Fibroblast of peridontal ligament (primary cell): ENCODE measurements at regions not wholly inside any gene's neighbourhood (a gene's known extent, or its start where the extent isn't known, plus 50 kb on each side); places are given as distances from the start of the nearest gene placed in this dataset.
"Not testable (repeated sequence)": the region's sequence is repeated elsewhere in the genome, so short reads cannot be mapped to it uniquely, and the experiment has no call there.

ENCODE experiments used
- DNase-seq: peaks from one replicate; pipeline ENCODE4 v3.0.0-alpha.2; 2010; ENCODE audit errors: extremely low read depth

DNA sequence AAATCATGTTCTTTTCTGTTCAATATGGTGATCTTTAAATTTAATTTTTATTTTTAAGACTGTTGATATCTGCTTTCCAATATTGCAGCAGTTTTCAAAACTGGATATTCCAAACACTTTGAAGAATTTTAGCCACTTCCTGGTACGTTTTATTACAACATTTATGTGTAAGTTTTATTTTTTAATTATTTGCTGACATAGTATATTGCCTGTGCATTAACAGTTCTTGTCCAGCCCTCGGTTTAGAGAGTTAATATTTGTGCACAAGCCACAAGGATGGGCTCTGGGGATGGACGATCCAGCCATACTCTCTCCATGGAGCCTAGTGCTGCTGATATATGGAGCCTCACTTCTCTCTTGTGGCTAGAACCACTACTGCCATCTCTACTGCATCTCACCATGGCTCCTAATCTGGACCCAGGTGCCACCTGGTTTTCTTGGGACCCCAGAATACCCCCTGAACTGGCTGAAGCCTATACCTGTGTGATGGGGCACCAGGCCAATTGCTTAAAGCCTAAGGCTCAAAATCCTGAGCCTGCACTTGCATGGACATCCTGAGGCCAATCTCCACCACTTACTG, 262.5 kb downstream of the RASSF9 start:
- no peak for DNase-seq

- DNase-seq, result no peak
Measured at GRCh38 chr12:85574291-85574690, 261.9 kb downstream of the RASSF9 start.

- DNase-seq, result peak; percentile 70
Measured at GRCh38 chr12:85575120-85576096, 260.8 kb downstream of the RASSF9 start.

- no peak for DNase-seq
Measured at GRCh38 chr12:85580562-85581168, 255.5 kb downstream of the RASSF9 start.

GRCh38 chr12:85587158-85587557, 249.1 kb downstream of the RASSF9 start:
- no peak for DNase-seq

DNA sequence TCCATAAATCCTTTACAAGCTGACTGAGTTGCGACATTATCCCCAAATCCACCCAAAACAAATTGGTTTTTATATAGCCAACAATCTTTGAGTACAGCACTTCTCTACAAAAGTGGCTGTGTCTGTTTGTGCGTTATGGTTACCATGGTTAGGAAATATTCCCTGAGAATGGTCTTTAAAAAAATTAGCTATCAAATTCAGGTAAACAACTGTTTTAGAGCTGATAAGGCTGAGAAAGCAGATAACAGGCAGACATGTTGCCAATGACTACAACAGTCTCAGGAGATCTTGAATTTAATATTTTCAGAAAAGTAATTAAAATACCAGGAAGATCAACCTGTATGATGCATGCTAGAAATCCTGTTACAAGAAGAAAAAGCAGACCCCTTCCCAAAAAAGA, 248.0 kb downstream of the RASSF9 start:
- no peak for DNase-seq

GRCh38 chr12:85600841-85601240, 235.4 kb downstream of the RASSF9 start:
- DNase-seq, result no peak

- no peak for DNase-seq
Measured at GRCh38 chr12:85603556-85603955, 232.7 kb downstream of the RASSF9 start.

- DNase-seq, result no peak
Measured at GRCh38 chr12:85606455-85606854, 229.8 kb downstream of the RASSF9 start.

DNA sequence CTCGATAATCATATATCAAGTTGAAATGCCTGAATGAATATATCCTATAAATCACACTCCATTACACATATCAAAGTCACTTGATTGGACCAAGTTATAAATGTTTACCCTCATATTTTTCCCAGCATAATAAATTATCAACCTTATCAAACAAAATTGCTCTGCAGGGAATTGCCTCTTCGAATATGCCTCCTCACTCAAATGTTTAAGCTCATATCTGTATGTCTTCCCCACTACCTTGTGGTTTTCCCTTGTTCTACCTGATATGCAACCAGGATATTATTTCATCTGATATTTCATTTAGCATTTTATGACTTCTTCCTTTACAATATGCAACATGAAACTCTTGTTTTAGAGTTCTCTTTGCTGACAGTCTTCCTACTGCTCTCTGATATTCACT, 226.4 kb downstream of the RASSF9 start:
- DNase-seq, result no peak

DNA sequence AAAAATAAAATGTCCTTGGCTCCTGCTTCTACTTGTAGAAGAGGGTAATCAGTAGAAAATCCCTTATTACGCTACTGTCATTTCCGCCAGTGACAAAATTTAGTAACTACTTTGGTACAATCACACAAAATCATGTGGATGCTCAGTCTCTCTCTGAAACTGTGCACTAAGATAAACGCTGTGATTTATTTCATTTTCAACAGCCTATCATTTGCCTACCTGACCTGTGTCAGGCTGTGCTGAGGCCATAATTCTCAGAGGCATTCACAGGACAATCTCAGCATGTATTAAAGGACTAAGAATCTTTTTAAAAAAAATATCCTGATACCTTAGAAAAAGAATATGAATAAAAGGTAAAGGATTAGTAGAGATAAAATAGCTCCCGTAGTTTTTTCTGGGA, 226.0 kb downstream of the RASSF9 start:
- no peak for DNase-seq

DNA sequence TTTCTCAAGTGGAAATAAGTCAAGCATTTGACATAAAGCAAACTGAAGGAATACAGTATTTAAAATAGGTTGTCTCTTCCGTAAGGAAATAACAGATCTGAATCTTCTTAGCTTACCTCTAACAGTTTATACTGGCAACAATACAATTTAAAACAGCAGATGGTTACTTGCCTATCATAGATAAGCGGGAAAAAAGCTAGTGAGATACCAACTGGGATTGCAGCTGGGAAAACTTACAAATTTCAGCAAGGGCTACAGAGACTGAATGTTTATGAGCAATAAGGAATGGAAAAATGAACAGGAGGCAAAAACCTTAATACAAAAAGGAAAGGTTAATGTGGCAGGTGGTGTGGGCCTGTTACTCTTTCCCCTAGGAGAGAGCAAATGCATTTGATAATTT, 220.0 kb downstream of the RASSF9 start:
- no peak for DNase-seq

- no peak for DNase-seq
Measured at GRCh38 chr12:85617307-85618091, 218.7 kb downstream of the RASSF9 start.

DNA sequence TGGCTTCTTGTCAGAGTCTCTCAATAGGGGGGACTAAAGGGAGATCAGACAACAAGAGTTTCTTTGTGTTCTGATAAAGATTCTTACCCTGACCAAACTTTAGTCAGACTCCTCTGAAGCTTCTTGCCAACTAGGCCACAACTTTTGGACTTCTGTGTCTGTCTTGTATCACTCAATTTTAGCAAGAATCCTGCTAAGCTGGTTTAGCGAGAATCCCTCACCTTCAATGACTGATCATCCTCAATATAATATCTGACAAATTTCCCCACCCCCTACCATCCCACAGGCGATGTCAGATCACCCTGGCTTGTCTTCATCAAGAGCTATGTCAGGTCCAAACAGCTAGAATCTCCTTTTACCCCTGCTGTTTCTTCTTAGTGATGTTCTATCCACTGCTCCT, 215.2 kb downstream of the RASSF9 start:
- DNase-seq, result no peak

DNA sequence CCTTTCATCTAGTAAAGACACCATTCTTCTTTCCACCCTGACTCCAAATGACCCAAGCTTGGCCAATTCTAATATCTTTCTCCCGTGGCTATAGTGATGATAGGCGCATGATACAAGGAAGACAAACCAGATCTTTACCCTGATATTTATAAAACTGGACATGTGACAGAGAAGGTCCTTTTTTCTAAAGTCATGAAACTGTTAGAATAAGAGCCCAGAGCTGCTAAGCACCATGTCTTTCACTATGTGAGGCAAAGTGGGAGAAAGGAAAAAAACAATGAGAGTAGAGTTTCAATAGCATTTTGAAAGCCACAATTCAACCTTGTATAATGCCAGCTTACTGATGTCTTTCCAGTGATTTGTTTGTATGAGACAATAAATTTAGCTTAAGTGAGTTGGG, 212.4 kb downstream of the RASSF9 start:
- DNase-seq, result no peak

- no peak for DNase-seq
Measured at GRCh38 chr12:85625467-85625866, 210.7 kb downstream of the RASSF9 start.

DNA sequence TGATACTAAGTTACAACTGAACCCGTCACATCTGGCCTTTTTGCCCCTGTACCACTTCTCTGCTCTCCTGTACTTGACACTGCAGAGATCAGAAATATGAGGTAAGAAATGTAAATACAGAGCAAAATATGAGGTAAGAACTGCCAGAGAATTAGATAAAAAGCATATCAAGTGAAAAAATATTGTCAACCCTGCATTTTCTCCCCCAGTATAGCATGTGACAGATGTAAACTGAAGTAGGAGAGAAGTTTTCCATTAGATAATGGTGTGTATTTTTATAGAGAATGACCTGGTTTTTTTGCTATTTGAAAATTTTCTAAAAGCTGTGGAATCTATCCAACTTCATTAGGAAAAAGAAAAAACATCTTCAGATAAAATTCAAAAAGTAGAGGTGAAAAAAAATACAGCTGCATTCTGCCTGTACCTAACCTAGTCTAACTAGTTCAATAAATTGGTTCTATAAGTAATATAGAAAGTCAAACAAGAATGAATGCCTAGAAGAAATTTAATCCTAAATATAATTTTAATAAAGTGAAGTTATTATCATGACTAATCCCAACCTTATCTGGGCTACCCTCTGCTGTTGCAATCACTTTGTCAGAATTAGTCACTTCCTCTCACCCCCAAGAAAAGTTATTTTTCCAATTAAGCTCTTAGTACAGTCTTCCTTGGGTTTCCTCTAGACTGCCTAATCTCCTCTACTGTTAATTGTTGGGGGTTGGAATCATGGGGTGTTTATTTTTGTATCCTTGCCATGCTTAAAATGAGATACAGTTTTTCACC, 210.0 kb downstream of the RASSF9 start:
- DNase-seq, result peak; percentile 56

DNA sequence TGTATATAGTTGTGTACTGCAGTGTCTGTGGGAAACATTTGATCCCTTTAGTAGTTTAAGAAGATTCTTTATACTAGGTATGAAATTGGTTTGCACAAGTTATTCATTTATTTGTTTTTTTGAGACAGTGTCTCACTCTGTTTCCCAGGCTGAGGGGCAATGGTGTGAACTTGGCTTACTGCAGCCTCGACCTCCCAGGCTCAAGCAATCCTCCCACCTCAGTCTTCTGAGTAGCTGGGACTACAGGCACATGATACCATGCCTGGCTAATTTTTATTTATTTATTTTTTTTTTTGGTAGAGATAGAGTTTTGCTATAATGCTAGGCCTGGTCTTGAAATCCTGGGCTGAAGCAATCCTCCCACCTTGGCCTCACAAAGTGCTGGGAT, 209.4 kb downstream of the RASSF9 start:
- no peak for DNase-seq

- peak; percentile 19 for DNase-seq
Measured at GRCh38 chr12:85627584-85627983, 208.6 kb downstream of the RASSF9 start.

- not testable (repeated sequence) for DNase-seq
Measured at GRCh38 chr12:85628562-85628961, 207.6 kb downstream of the RASSF9 start.

GRCh38 chr12:85630851-85631250, 205.4 kb downstream of the RASSF9 start:
- DNase-seq, result no peak
